HG03175 (cell line): ENCODE measurements at regions not wholly inside any gene's neighbourhood (a gene's known extent, or its start where the extent isn't known, plus 50 kb on each side); places are given as distances from the start of the nearest gene placed in this dataset.
A peak's percentile ranks its signal among the peaks of the same experiment; 100 is the strongest.
"Not testable (repeated sequence)": the region's sequence is repeated elsewhere in the genome, so short reads cannot be mapped to it uniquely, and the experiment has no call there.

Experiments used
- ATAC-seq: cut with Tn5 transposase; IDR thresholded peaks from one replicate; pipeline ENCODE4 v1.9.1; 2021; ENCODE audit warnings: mild to moderate bottlenecking, moderate library complexity; ENCODE audit not compliant: unreplicated experiment

DNA sequence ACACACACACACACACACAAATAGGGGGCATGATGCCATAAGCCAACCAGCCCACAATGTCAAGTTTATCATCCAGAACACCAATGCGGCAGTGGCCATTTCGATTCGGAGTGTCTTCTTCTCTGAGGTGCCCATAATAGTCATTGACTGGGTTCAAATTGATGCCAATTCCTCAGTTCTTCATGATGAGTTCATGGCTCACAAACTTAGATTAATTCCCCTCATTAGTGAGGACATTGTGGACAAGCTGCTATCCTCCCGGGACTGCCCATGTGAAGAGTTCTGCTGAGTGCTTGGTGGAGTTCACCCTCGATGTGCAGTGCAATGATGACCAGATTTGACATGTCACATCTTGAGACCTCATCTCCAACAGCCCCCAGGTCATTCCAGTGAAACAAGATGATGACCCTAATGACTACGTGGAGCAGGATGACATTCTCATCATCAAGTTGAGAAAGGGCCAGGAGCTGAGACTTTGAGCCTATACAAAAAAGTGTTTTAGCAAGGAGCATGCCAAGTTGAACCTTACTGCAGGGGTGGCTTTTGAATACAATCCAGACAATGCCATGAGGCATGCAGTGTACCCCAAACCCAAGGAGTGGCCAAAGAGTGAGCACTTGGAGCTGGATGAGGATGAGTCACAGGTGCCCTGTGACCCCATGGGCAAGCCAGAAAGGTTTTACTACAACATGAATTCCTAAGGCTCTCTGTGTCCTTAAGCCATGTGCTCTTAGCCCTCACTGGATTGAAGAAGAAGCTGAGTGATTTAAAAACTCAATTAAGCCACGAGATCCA is 211.6 kb upstream of the SAMSN1 start:
- no peak for ATAC-seq

DNA sequence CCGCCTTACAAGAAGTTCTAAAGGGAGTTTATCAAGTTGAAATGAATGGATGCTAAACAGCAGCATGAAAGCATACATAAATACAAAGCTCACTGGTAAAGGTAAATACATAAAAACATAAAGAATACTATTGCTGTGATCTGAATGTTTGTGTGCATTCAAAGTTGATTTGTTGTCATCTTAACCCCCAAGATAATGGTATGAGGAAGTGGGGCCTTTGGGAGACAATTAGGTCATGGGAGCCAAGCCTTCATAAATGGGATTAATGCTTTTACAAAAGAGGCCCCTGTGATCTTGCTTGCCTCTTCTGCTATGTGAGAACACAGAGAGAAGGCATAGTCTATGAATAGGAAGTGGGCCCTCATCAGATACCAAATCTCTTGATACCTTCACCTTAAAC is 209.0 kb upstream of the SAMSN1 start:
- no peak for ATAC-seq

DNA sequence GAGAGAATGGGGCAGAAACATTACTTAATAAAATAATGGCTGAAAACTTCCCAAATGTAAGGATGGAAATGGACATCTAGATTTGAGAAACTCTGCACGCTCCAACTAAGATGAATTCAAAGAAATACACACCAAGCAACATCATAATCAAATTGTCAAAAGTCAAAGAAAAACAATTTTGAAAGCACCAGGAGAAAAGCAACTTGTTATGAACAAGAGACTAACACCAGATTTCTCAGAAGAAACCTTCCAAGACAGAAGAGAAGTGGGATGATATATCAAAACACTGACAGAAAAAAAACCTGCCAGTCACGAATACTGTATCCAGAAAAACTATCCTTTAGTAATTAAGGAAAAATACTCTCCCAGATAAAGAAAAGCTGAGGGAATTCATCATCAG is 208.6 kb upstream of the SAMSN1 start:
- no peak for ATAC-seq

DNA sequence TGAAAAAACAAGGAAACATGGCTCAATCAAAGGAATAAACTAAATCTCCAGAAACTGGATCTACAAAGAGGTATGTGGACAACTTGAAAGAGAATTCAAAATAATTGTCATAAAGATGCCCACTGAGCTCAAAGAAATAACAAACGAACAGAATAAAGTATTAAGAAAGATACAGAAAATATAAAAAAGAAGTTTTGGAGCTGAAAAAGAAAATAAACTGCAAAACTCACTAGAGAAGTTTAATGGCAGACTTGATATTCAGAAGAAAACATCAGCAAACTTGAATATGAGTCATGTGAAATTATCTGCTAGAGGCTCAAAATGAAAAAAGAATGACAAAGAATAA is 208.1 kb upstream of the SAMSN1 start:
- ATAC-seq: no peak

DNA sequence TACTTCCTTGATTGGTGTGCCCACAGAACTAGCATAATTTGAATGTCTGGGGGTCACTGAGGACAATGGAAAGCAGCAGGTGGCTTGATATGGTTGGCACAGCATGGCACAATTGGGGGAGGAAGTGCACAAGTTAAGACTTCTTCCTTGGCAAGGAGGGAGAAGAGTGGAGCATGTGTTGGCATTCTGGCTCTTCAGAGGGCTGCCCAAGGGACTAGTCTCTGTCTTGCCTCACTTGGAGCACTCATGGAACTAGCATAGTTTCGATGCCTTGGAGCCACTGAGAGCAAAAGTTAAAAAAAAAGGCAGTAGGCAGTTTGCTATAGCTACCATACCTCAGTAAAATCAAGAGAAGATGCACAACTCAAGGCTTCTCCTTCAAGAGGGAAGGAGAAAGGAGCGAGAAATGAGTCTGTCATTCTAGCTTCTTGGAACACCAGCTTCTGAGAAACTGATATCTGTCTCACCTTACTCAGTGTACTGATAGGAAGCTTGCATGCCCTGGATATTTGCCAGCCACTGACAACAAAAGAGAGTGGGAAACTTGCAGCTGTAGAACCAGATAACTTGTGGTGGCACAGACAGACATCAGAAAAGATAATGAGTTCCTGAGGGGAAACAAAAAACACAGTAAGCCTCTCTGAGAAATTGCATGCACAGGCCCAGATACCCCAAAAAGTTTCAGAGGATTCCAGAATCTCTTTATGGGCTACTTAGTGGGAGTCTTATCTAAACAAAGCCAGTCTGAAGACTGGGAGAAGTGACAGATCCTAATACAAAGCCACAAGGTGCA is 207.5 kb upstream of the SAMSN1 start:
- no peak for ATAC-seq

DNA sequence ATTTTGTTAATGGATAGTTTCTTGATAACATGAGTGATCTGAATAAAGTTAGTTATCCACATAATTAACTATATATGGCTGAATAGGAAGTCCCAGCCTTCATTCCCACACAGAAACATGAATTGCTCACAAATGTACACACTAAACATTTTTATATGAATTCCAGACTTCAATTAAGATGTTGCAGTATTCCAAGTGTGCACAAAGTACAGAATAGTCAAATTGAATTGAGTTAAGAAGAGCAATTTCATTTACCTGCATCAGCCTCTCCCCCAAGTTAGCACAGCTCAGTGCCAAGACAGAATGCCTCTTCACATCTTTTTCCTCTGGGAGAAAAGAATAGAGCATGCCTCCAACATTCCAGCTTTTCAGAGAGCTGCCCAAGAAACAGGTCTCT is 207.0 kb upstream of the SAMSN1 start:
- ATAC-seq: no peak

DNA sequence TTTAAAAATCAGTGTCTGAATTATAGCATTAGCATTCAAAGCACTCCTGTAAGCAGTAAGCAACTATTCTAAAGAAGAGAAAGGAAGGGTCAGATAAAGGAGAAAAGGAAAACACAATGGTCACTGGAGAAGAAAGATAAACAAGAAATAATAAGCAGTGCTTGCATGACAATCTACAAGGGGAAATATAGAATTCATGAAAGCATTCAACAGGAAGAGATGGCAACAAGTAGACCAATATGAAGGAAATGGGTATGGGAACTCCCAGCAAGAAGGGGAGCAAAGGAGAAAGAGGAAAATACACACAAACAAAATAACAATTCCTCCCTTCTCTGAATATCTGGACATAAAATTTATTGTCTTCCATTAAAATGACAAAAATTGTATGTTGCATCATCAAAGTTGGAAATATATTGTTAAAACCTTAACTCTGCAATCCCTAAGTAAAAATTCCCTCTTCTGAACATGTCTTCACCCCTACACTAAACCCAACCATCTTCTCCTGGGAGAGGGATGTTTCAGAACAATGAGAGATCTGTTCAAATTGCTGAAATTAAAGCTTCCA is 206.3 kb upstream of the SAMSN1 start:
- no peak for ATAC-seq

DNA sequence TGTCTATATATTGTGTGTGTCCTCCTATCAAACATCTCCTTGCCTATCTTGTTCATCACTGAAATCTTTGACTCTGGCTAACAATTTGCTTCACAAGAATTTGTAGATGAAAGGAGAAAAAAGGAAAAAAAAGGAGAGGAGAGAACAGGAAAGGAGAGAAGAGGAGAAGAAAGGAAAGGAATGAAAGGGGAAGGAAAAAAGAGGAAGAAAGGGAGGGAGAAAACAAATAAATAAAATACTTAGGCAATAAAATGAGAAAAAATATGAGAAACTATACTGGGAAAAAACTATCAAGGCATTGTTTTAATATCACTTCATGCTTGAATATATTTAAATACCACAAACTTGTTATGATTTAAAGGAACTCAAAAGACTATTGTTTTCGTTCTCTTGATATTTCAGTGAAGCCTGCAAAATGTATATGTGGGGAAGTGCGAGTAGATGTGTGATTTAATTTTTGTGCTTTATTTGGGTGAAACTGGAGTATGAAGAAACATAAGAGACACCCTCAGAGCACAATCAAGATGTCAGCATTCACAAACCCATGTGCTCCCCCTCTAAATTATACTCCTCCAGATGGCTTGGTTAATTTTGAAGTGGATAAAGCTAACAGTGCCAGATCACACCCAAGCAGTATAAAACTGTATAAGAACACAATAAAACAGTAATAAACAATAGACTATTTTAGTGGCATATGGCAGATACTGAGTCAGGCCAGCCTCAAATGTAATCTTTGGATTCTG is 205.7 kb upstream of the SAMSN1 start:
- ATAC-seq: no peak

DNA sequence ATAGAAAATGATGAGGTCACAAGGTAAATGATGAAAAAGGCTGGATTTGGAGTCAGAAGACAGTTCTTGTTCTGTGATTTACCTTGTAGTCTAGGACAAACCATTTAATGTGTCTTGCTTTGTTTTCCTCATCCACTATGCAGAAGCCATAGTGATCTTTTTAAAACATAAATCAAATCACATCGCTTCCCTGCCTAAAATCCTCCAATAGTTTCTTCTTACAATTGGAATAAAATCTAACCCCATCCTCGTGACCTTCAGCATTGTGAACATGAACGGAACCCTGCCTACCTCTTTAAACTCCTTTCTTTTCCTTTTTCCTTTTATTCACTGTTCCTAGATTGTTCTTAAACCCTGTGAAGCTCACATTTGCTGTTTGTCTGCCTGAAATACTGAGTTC is 204.9 kb upstream of the SAMSN1 start:
- ATAC-seq: no peak

DNA sequence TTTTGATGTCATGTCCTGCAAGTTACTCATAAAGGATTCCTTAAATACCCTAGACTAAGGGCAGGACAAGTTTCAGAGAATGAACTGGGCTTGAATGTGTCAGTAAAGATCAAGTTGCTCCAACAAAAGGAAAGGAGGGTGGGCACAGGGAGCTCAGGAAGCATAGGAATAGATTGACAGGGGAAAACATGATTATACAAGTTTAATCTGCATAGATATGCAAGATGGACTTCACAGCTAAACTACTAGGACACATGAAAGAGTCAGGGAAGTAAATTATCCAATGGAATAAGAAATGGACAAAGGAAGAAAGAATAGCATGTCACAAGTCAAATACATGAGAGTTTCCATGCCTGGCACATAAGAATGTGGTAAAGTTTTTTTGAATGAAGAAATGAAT is 203.9 kb upstream of the SAMSN1 start:
- ATAC-seq: no peak

DNA sequence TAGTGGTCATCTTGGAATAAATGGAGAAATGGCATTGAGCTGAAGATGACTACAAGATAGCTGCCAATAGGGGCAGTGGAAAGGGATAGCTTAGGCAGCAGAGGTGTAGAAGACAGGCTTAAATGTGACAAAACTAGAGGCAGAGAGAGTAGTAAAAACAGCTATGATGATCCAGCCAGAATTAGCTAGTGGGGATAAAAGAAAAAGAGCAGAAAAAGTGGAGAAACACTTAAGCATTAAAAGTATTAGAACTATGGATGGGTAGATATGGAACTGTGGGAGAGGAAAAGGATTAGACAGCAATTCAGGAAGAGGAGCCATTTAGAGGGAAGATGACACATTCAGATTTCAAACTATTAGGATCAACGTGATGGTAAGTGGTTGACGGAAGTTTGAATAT is 202.5 kb upstream of the SAMSN1 start:
- no peak for ATAC-seq

DNA sequence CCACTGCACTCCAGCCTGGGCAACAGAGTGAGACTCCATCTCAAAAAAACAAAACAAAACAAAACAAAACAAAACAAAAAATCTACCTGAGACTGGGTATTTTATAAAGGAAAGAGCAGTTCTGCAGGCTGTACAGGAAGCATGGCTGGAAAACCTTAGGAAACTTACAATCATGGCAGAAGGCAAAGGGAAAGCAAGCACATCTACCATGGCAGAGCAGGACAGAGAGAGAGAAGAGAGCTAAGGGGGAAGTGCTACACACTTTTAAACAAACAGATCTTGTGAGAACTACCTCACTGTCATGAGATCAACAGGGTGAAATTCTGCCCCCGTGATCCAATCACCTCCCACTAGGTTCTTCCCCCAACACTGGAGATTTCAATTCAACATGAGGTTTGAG is 198.3 kb upstream of the SAMSN1 start:
- no peak for ATAC-seq

DNA sequence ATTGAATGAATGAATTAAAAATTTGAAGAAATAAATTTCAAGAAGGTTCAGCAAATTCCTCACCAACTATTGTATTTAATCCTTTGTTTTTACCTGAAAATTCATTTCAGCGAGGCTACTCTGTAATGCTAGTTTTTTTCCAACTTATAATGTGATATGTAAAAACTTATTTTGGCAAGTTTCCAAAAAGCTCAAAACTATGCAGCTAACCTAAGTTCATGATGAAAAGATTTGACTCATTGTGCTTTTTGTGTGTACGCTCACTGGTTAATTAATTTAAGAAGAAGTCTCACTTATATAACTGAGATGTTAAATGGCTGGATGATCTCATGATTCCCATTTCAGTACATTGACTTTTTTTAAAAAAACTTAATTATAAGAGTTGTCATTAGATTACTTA is 196.0 kb upstream of the SAMSN1 start:
- ATAC-seq: no peak

DNA sequence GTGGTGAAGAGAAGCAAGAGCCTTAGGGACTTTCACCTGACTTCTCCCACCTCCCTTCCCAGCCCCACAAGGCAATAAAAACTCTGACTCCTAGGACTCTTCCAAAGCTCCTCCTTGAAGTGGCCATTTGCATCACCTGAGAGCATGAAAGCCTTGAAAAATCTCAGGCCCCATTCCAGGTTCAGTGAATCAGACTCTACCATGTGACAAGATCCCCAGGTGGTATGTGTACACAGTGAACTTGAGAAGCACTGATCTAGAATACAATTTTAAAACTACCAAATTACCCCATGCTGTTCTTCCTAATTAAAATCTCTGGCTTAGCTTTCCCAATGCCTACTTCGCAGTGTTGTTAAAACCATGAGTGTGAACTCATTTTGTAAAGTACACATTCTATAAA is 195.1 kb upstream of the SAMSN1 start:
- ATAC-seq: no peak

DNA sequence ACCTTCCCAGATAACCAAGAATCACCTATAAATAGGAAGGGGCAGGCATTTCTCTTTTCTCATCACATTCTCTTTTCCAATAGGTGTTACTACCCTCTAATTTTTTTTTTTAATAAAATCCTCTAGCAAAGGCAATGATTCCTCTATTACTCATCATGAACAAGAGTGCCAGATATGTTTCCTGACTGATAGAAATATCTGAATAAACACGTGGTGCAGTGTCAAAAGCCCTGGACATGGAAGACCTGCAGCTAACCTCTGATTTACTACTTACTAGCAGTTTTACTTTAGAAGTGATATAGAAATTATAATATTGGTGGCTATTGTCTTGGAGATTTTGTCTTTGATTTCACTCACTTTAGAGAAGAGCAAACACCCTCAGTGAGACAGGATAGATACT is 194.6 kb upstream of the SAMSN1 start:
- no peak for ATAC-seq

DNA sequence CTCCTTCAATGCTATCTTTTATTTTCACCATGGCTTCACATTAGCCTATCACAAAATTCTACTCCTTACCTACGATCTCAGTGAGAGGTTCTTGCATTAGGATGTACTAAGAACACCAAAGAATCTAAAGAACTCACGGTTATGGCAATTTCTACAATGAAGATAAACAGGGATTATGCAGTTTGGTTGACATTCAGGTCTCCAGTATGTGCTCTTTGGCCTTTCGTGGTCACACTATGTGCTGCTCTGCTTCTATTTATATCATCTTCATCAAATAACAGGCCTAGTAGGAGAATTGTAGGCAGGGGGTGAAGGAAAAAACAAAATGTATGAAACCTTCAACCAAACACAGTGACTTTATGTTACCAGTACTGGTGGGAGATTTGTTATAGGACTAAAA is 194.0 kb upstream of the SAMSN1 start:
- no peak for ATAC-seq

DNA sequence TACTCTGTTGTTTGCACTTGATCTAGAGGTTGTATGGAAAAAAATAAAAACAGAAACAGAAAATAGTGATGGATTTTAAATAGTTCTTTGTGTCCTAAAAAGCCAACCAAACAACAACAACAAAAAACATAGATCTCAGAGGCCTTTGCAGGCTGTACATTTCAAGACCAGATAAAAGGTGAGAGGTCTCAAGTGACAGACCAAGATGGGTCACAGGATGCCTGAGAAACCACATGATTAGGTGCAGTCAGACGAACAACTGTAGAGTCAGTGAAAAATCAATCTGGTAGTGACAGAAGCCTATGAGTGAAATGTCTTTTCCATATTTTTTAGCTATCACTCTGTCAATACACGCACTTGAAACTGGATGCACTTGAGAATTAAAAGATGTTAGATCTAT is 193.5 kb upstream of the SAMSN1 start:
- no peak for ATAC-seq

DNA sequence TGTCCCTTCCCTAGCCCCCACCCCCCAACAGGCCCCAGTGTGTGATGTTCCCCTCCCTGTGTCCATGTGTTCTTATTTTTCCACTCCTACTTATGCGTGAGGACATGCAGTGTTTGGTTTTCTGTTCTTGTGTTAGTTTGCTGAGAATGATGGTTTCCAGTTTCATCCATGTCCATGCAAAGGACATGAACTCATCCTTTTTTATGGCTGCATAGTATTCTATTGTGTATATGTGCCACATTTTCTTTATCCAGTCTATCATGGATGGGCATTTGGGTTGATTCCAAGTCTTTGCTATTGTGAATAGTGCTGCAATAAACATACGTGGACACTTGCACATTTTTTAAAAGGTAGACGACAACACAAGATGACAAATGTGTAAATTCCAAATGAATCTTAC is 192.5 kb upstream of the SAMSN1 start:
- not testable (repeated sequence) for ATAC-seq

DNA sequence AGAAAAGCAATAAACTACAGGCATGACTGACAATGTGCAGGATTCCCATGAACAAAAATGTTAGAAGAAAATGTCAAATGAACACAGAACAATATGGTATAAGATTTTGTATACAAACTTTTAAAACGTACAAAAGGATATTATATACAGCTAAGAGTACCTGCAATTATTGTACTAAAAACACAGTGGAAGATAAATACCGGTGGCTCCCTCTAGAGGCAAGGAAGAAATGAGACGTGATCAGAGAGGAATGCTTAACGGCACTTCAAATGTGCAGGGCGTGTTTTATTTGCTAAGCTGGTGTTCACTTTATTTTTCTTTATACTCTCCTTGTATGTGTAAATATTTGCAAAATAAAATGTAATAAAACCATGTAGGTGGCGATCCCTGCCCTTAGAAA is 191.8 kb upstream of the SAMSN1 start:
- ATAC-seq: no peak

DNA sequence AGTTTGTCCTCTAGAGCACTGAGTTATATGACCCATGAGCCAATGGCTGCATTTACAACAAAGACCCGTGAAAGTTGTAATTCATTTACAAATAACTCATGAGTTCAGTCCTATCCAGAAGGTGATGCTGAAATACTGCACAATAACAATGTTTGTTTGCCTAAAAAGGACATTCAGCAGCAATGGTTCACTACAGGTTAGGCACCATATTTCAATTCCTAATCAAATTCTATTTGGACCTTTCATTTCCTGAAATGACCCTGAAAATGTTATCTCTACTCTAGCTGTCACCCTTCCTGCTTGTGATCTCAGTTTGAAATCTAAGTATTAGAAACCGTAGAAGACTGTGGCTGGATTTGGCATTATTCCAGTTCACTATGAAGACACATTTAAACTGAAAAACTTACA is 191.2 kb upstream of the SAMSN1 start:
- no peak for ATAC-seq

DNA sequence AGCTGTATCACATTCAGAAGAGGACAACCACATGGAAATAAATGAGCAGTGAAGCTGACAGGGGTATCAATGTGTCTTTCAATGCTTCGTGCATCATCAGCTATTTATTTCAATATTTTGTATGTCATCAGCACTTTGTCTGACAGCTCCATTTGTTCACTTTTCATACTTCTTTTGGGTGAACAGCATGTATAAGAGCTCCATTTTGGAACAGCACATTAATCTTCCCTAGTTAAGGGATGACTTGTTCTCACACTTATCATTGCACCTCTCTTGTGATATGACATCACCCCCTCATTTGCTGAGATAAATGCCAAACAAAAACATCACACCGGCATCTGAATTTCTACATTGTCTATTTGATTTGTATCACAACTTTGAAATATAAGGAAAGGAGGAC is 190.6 kb upstream of the SAMSN1 start:
- no peak for ATAC-seq

DNA sequence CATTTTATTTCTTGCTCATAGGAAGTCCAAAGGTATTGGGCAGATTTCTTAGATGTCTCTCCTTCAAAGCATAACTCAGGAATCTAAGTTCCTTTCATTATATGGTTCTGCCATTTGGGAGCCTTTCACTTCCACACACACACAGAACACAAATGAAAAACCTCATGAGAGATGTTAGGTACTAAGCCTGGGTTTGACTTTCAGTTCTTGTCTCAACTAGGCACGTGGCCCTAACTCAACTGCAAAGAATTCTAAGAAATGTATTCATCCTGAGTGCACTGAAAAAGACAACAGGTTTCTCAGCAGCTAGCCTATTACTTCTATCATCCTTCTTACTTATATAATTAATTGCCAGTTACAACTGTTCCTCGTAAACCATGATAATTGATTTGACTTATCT is 190.0 kb upstream of the SAMSN1 start:
- ATAC-seq: peak; percentile 39
